HG02870 (cell line): ENCODE measurements at regions not wholly inside any gene's neighbourhood (a gene's known extent, or its start where the extent isn't known, plus 50 kb on each side); places are given as distances from the start of the nearest gene placed in this dataset.
A peak's percentile ranks its signal among the peaks of the same experiment; 100 is the strongest.
"Not testable (repeated sequence)": the region's sequence is repeated elsewhere in the genome, so short reads cannot be mapped to it uniquely, and the experiment has no call there.

Source experiments
- ATAC-seq: cut with Tn5 transposase; IDR thresholded peaks from one replicate; pipeline ENCODE4 v1.9.1; 2021; ENCODE audit warnings: mild to moderate bottlenecking, moderate library complexity; ENCODE audit not compliant: unreplicated experiment

GRCh38 chrX:117689956-117690355 lies 426.7 kb downstream of the KLHL13 start:
- ATAC-seq = no peak

- no peak for ATAC-seq
Observed at GRCh38 chrX:117680286-117680685, 436.3 kb downstream of the KLHL13 start.

GRCh38 chrX:117653396-117653795 lies 463.2 kb downstream of the KLHL13 start:
- no peak for ATAC-seq

GRCh38 chrX:117645639-117646038 lies 471.0 kb downstream of the KLHL13 start:
- ATAC-seq = no peak

- ATAC-seq = no peak
Observed at GRCh38 chrX:117641913-117642656, 474.5 kb downstream of the KLHL13 start.

- no peak for ATAC-seq
Observed at GRCh38 chrX:117636826-117637225, 479.8 kb downstream of the KLHL13 start.

- no peak for ATAC-seq
Observed at GRCh38 chrX:117633277-117633676, 483.3 kb downstream of the KLHL13 start.

GRCh38 chrX:117628381-117628780 lies 488.2 kb downstream of the KLHL13 start:
- no peak for ATAC-seq

GRCh38 chrX:117610806-117611205 lies 505.8 kb downstream of the KLHL13 start:
- ATAC-seq = no peak

GRCh38 chrX:117610049-117610448 lies 506.6 kb downstream of the KLHL13 start:
- no peak for ATAC-seq

GRCh38 chrX:117607561-117607960 lies 509.0 kb downstream of the KLHL13 start:
- ATAC-seq = no peak

GRCh38 chrX:117606101-117606500 lies 510.5 kb downstream of the KLHL13 start:
- not testable (repeated sequence) for ATAC-seq

- ATAC-seq = no peak
Observed at GRCh38 chrX:117570160-117570559, 546.5 kb downstream of the KLHL13 start.

- ATAC-seq = no peak
Observed at GRCh38 chrX:117568238-117568637, 548.4 kb downstream of the KLHL13 start.

GRCh38 chrX:117543885-117544284 lies 572.7 kb downstream of the KLHL13 start:
- ATAC-seq = no peak

GRCh38 chrX:117539090-117539418 lies 577.6 kb downstream of the KLHL13 start:
- no peak for ATAC-seq

GRCh38 chrX:117538178-117539089 lies 578.2 kb downstream of the KLHL13 start:
- ATAC-seq = no peak

- peak; percentile 55 for ATAC-seq
Observed at GRCh38 chrX:117532339-117532738, 584.3 kb downstream of the KLHL13 start.

- no peak for ATAC-seq
Observed at GRCh38 chrX:117522725-117523700, 593.6 kb downstream of the KLHL13 start.

GRCh38 chrX:117517994-117518393 lies 598.6 kb downstream of the KLHL13 start:
- no peak for ATAC-seq

- no peak for ATAC-seq
Observed at GRCh38 chrX:117511379-117511778, 605.2 kb downstream of the KLHL13 start.
